ENCODE measurements at regions not wholly inside any gene's neighbourhood (a gene's known extent, or its start where the extent isn't known, plus 50 kb on each side); places are given as distances from the start of the nearest gene placed in this dataset.

DNA sequence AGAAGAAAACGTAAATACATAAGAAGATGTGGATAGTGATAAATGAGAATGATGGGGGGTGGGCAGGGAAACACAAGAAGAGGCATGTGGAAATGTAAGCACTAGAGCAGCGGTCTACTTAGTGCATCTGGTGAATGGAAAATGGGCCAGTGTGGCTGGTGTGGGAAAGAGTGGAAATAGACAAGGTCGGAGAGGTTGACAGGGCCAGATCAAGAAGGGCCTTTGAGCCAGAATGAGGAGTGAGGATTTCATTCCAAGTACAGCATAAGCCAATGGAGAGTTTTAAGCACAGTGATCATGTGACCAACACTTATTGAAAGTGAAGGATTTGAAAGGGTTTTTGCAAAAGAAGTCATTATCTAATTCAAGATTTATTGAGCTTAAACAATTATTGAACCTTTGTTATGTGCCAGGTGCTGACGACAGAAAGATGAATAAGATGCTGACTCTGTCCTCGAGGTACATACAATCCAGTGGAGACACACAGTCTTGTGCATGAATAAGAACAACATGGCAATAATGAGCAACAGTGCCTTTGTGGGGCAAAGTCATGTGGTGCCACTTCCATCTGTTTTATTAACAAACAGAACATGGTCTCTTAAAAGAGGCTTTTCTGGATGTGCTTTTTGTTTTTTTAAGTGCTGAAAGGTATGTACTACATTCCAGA is 124.1 kb downstream of the MFSD1 start:
- no peak for DNase-seq
- 75% methylated on average over 5 of the region's 5 CpGs for WGBS (ENCODE audit: insufficient coverage, low coverage, low lambda C conversion rate, missing lambda C conversion rate)
- no peaks in the 10 kb centered on the region for H3K4me1 ChIP-seq
- no peaks in the 10 kb centered on the region for H3K36me3 ChIP-seq
- no peaks in the 10 kb centered on the region for H3K9me3 ChIP-seq
- no peak for ATAC-seq
- H3K27me3 ChIP-seq, result no peaks in the 10 kb centered on the region
- no peak overlapping the region for H3K27ac ChIP-seq
- no peak overlapping the region for H3K4me3 ChIP-seq
- intact Hi-C loops (cut with DNase I), result no loop called here
- TF ChIP-seq, protein P1, sequence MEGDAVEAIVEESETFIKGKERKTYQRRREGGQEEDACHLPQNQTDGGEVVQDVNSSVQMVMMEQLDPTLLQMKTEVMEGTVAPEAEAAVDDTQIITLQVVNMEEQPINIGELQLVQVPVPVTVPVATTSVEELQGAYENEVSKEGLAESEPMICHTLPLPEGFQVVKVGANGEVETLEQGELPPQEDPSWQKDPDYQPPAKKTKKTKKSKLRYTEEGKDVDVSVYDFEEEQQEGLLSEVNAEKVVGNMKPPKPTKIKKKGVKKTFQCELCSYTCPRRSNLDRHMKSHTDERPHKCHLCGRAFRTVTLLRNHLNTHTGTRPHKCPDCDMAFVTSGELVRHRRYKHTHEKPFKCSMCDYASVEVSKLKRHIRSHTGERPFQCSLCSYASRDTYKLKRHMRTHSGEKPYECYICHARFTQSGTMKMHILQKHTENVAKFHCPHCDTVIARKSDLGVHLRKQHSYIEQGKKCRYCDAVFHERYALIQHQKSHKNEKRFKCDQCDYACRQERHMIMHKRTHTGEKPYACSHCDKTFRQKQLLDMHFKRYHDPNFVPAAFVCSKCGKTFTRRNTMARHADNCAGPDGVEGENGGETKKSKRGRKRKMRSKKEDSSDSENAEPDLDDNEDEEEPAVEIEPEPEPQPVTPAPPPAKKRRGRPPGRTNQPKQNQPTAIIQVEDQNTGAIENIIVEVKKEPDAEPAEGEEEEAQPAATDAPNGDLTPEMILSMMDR (IDR thresholded peaks at IDR 0.05), result no peak
- no peak for TF ChIP-seq POLR2A (IDR thresholded peaks at IDR 0.05)

DNA sequence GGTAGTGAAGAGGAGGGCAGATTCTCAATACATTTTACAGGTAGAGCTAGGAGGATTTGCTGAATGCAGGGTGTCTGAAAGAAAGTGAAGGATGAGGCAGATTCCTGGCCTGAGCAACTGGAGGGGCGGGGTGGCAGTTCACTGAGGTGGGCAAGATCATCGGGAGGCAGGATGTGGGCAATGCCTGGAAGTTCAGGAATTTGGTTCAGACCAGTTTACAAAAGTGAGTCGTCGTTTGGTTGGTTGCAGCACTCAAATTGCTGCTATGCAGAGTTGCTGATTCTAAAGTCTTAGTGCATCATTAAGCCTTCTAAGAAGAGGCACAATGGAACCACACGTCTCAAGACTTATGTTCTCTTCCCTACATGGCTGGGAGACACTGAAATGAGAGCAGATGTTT is 134.0 kb downstream of the MFSD1 start:
- H3K27me3 ChIP-seq, result no peaks in the 10 kb centered on the region

DNA sequence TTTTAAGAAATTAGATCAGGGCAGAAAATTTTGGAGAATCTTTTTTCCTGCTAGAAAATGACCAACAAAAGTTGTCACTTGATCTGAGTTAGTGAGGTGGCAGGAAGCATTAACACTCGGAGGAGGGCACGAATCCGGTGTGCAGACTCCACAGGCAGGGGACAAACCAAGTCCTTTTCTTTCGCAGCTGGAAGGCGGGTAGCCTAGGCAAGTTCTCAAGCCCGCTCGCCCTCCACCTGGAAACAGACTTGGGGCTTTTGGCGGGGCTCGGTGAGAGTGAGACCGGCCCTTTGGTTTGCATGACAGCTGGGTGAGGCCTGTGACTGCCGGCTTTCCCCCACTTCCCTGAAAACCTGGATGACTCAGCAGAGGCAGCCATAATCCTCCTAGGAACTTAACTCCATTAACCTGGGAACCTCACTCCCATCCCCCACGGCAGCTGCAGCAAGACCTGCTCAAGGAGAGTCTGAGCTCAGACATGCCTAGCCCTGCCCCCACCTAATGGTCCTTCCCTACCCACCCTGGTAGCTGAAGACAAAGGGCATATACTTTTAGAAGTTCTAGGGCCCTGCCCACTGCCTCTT is 134.8 kb downstream of the MFSD1 start:
- intact Hi-C loops (cut with DNase I), result no loop called here
- no peaks in the 10 kb centered on the region for H3K36me3 ChIP-seq
- no peaks in the 10 kb centered on the region for H3K4me1 ChIP-seq
- TF ChIP-seq, protein P1 (IDR thresholded peaks at IDR 0.05), result no peak
- TF ChIP-seq POLR2A (IDR thresholded peaks at IDR 0.05), result no peak
- DNase-seq (no peak), ATAC-seq (no peak)
- no peaks in the 10 kb centered on the region for H3K9me3 ChIP-seq
- no peaks in the 10 kb centered on the region for H3K27me3 ChIP-seq
- no peak overlapping the region for H3K27ac ChIP-seq
- 68% methylated on average over 7 of the region's 12 CpGs for WGBS (ENCODE audit: insufficient coverage, low coverage, low lambda C conversion rate, missing lambda C conversion rate)
- no peak overlapping the region for H3K4me3 ChIP-seq

More for the DNA sequence above, 134.0 kb downstream of the MFSD1 start:
- H3K27ac ChIP-seq, result no peak overlapping the region
- DNase-seq, result no peak
- no peaks in the 10 kb centered on the region for H3K9me3 ChIP-seq
- no peak overlapping the region for H3K4me3 ChIP-seq
- TF ChIP-seq, protein P1 (IDR thresholded peaks at IDR 0.05), result no peak
- TF ChIP-seq POLR2A (IDR thresholded peaks at IDR 0.05), result no peak
- no peak for ATAC-seq
- no peaks in the 10 kb centered on the region for H3K36me3 ChIP-seq
- 61% methylated on average over 5 of the region's 5 CpGs for WGBS (ENCODE audit: insufficient coverage, low coverage, low lambda C conversion rate, missing lambda C conversion rate)
- intact Hi-C loops (cut with DNase I), result no loop called here
- H3K4me1 ChIP-seq, result no peaks in the 10 kb centered on the region

DNA sequence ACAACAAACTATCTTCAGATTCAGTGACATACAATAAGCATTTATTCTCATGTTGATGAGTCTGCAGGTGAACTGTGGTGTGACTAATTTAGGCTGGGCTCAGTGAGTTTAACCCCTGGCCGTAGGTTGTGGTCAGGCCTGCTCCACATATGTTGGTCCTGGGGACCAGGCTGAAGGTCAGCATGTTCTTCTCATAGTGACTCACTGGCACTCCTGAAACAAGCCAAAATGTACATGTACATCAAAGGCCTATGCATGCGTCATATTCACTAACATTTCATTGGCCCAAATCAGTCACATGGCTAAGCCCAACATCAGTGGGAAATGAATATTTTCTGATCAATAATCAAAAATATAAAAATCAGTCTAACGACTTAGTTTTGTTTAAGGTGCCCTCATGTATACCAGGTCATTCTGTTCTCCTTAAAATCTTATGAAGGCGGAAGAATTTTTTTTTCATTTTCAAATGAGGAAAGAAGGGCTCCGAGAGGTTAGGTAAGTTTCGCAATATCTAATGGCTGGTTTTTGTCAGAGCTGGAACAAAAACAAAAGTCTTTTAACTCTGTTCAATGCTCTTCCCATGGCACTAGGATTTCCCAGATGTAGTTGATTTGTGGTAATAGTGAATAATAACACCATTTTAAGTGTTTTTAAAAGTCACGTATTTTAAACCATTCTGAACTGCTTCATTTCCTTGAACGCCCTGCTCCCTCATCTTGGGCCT is 148.5 kb downstream of the MFSD1 start:
- TF ChIP-seq POLR2A (IDR thresholded peaks at IDR 0.05), result no peak
- TF ChIP-seq, protein P1 (IDR thresholded peaks at IDR 0.05), result no peak
- Histone ChIP-seq H3K27me3 (no peaks in the 10 kb centered on the region), H3K9me3 (no peaks in the 10 kb centered on the region), H3K27ac (no peak overlapping the region), H3K36me3 (no peaks in the 10 kb centered on the region), H3K4me1 (no peaks in the 10 kb centered on the region), H3K4me3 (no peak overlapping the region)
- ATAC-seq, result no peak
- intact Hi-C loops (cut with DNase I), result no loop called here
- DNase-seq, result no peak
- WGBS (ENCODE audit: insufficient coverage, low coverage, low lambda C conversion rate, missing lambda C conversion rate), result 45% methylated on average over 7 of the region's 8 CpGs
